NCI-H1930 (cell line): ENCODE measurements at regions not wholly inside any gene's neighbourhood (a gene's known extent, or its start where the extent isn't known, plus 50 kb on each side); places are given as distances from the start of the nearest gene placed in this dataset.
"Not testable (repeated sequence)": the region's sequence is repeated elsewhere in the genome, so short reads cannot be mapped to it uniquely, and the experiment has no call there.

Source experiments
- DNase-seq, 2 experiments: peaks; one replicate each; lab custom pipeline; 2025; lab: John Stamatoyannopoulos, UW

DNA sequence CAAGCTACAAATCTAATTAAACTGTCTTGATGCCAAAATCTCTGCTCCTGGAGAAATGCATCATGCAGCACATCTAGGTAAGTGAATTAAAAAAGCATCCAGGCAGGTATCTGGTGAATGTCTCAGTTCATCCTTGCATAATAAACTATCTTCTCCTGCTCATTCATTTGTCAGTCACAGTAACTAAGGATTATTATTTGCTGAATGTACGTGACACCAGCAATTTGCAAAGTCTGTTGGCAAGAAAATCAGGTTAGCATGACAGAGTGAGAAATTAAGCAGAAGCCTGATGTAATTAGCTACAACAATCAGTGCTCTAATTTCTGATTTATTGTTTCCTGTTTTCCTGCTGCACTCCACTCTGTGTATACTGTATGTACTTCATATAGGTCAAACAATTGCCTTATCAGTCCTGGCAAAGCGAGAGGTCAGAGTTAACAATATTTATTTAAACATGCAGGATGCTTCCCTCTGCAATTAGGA is 213.6 kb downstream of the FBXO8 start:
- peak in 1 of 2 experiments; percentile 2 for DNase-seq

DNA sequence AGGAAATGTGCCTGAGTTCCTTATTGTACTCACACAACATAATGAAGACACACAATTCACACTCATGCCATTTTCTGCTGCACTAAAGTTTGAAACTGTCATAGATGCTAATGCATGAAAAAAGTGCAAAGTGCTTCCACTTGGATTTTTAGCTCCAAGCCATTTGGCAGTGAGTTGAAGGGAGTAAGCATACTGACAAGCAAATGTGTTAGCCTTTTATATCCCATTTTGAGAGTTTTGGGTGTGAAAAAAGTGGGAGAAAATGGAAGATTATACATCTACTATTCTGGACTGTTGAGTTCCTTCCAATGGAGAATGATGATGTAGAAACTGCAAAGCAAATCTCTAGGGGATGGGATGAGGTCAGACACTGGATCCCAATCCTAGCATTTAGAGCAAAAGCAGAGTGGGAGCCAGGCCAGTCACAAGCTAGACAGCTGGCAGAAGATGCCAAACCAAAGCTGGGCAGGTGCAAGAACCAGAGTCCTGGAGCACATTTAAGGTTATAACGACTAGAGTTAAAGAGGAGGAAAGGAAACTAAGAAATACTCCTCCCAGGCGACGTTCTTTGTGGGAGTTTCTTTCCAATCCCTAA is 216.8 kb downstream of the FBXO8 start:
- no peak for DNase-seq

DNA sequence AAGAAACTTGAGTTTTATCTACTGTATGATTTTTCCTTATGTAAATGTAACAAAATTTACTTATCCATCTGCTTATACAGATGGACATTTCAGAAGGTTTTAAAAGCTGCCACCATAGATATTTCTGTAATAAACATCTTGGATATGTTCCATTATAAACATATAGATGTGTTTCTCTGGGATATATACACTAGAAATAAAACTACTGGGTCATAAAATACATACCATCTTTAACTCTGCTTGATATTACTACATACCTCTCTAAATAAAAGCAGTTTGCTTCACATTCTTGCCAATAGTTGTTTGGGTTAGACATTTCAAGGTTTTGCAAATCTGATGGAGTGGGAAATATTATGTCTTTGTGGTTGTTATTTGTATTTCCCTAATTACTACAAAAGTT is 220.6 kb downstream of the FBXO8 start:
- no peak for DNase-seq

DNA sequence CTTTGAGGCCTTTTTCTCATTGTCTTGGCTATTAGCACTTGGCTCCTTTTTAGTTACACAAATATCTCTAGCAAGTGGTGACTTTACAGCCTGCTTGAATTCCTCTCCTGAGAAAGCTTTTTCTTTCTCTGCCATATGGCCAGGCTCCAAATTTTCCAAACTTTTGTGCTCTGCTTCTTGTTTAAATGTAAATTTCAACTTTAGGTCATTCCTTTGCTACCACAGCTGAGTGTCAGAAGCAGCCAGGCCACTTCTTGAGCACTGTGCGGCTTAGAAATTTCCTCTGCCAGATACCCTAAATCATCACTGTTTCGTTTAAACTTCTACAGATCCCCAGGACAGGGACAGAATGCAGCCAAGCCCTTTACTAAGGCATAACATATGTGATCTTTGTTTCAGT is 222.4 kb downstream of the FBXO8 start:
- DNase-seq, result no peak

DNA sequence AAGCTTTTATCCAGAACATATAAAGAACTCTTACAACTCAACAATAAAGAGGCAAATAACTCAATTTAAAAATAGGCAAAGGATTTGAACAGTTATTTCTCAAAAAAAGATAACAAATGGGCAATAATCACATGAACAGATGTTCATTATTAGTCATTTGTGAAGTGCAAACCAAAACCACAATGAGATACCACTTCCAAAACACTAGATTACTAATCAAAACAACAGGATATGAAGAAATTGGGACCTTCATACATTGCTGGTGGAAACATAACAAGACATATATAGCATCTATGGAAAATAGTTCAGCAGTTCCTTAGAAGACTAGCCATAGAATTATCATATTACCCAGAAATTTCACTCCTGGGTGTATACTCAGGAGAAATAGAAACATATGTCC is 224.6 kb downstream of the FBXO8 start:
- DNase-seq, result no peak

DNA sequence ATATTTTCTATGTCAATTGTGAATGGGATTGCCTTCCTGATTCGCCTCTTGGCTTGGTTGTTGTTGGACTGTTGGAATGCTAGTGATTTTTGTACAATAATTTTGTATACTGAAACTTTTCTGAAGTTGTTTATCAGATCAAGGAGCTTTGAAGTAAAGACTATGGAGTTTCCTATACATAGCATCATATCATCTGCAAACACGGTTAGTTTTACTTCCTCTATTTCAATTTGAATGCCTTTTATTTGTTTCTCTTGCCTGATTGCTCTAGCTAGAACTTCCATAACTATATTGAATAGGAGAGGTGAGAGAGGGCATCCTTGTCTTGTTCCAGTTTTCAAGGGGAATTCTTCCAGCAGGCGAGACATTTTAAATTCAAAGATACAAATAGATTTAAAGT is 226.5 kb downstream of the FBXO8 start:
- DNase-seq, result no peak

DNA sequence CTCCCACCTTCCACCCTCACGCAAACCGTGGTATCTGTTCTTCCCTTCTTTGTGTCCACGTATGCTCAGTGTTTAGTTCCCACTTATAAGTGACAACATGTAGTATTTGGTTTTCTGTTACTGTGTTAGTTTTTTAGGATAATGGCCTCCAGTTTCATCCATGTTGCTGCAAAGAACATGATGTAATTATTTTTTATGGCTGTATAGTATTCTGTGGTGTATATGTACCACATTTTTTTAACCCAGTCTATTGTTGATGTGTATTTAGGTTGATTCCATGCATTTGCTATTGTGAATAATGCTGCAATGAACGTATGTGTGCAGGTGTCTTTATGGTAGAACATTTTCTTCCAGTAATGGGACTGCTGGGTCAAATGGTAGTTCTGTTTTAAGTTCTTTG is 228.1 kb downstream of the FBXO8 start:
- no peak for DNase-seq

DNA sequence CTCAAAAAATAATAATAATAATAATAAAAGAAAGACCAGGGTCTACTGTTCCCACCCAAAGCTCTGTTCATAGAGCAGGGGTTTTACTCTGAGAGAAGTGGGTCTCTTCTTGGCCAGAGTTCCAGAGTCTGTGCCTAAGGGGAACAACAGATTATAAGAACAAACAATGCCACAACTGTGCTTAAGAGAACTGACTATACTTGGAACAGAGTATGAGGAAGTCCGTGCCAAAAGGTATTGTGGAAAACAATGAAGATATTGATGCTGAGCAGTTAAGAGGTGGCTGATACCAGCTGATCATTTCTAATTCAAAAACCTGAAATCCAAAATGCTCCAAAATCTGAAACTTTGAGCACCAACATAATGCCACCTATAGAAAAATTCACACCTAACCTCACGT is 229.6 kb downstream of the FBXO8 start:
- DNase-seq, result no peak

DNA sequence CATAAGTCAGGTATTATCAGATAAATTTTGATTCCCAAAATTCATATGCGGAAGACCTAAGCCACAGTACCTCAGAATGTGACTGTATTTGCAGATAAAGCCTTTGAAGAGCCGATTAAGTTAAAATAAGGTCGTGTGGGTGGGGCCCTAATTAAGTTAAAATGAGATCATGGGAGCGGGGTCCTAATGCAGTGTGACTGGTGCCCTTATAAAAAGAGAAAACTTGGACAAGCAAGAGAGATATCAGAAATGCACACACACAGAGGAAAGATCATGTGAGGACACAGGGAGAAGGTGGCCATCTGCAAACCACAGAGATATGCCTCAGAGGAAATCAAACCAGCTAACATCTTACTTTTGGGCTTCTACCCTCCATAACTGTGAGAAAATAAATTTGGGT is 236.1 kb downstream of the FBXO8 start:
- no peak for DNase-seq

DNA sequence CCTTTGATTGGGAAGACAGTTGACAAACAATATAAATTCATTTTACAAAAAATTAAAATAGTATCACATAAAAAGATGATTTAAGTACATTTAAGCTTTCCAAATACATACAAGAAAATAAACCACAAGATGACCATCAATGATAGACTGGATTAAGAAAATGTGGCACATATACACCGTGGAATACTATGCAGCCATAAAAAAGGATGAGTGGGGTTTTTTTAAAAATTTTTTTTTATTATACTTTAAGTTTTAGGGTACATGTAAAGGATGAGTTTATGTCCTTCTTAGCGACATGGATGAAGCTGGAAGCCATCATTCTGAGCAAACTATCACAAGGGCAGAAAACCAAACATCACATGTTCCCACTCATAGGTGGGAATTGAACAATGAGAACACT is 237.6 kb downstream of the FBXO8 start:
- not testable (repeated sequence) for DNase-seq

DNA sequence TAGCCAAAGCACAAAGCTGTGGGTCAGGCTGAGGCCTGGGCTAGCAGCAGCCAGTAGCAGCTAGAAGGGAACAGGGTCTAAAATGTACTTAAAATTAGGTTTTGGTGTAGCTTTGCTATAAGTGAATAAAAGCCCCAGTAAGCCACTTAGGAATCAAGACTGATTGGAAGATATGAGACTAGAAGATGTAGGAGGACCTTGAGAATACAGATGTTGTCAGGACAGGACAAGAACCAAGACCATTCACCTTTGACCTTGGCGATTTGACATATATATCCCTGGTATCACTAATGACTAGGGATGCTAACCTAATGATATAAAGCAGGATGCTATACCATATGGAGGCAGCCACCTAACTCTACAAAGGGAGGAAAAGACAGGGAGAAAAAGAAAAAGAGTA is 238.1 kb downstream of the FBXO8 start:
- no peak for DNase-seq

DNA sequence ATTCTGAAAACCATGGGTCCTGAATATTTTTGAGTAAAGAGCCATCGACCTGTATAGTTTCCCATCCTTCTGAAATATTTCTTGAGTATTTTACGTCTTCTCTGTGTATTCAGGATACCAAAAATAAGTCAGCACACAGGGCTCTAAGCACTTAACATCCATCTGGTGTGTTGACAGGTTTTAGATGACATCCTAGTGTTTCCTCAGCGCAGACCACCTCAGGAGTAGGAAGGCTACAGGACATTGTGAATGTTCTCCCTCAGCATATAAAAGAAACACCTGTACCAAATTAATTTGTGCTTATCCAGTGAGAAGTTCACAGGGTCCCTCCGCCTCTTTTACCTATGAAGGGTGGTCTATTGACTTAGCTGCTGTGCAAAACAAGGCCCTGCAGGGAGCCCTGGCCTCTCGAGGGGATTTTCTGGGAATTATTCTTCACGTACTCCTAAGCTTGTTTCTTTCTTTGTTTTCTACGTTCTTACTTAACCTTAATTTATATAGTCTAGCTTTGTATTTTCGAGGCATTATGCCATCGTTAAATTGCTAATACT is 241.8 kb downstream of the FBXO8 start:
- peak; percentile 66 to 73 for DNase-seq

DNA sequence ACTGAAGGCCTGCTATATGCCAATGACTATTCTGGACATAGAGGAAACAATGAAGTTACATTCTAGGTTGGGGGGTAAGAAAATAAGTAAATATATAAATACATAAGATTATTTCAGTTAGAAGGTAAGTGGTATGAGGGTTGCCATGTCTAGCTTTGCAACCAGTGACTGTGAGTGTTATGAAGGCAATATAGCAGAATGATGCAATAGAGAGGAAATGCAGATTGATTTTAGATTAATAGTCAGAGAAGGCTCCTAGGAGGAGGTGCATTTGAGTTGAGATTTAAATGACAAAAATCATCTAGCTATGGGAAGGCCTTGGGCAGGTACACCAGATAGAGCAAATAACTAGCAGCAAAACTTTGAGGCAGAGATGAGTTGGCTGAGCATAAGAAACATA is 243.2 kb downstream of the FBXO8 start:
- DNase-seq, result no peak

DNA sequence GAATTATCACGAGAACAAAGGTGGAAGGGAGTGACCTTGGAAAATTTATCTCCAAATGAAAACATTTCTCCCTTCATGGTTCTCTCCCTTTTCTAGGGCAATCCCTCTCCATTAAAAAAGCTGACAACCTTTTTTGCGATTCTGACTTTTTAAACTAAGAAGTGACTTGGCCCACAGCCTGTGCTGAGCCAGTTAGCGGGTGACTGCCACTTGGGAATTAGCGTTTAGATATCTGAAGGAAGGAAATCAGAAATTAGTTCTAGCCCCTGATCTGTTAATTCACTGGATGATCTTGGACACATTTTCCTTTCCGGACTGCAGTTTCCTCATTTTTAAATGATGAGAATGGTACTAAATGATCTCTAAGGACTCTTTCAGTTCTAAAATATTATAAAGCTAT is 245.0 kb downstream of the FBXO8 start:
- no peak for DNase-seq

DNA sequence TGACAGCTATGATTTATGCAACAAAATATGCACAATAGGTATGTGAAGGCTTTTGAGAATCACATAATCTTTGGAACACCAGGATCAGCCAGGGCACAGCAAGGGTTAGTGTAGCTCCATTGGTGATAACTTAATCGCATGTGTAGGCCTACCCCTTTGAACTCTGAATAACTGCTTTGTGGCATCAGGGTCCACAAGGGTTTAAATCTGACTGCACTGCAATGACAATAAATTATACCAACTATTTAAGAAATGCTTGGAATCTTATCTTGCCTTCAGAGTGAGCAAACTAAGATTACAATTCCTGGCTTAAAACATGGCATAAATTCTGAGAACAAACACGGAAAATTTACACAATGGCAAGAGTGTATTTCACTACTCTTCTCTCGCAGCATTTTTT is 245.8 kb downstream of the FBXO8 start:
- no peak for DNase-seq

DNA sequence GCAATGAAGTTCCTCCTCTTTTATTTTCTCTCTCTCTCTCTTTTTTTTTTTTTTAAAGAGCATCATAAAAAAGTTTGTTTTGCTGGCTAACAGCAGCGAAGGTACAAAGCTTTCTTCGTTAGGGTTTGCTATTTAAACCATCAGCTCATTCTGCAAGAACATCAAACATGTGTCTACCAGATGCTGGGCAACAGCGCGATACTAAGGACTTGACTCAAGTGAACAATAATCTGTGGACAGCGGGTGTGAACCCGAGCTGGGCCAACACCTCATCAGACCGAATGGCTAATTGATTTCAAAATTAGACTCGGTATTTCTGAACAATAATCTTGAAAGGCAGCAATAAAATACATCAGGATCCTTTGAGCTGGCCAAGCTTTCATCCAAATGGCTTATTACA is 246.4 kb downstream of the FBXO8 start:
- DNase-seq, result no peak

DNA sequence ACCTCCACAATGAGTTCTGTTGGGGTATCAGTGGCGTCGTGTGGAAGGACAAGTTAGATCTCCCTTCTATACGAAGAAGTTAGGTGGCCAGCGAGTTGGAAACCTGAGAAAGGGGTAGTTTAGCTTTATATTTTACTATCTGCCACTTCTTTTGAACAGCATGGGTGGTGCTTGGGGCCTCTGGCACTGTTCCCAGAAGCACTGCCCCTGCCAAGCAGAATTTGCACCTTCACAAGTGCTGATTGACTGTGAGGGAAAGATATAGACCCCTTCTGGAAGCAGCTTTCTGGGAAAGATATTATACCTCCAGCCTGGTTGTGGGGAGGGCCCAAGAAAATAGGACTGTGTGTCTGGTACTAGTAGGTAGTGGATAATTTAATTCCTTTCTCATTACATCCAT is 246.9 kb downstream of the FBXO8 start:
- DNase-seq, result no peak

DNA sequence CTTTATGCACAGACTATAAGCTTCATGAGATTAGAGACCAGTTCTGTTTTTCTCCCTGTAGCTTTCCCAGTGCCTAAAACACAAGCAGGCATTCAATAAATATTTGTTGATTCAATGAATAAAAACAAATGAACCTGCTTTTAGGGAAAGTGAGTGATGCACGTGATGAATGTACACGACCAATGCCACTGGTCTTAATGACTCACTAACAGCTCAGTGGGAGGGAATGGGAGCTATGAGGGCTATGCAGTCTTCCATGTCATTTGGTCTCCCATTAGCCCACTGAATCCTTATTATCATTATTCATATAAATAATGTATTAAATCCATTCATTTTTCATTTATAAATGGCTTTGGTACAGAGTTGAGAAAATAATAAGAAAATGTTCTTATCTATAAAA is 247.4 kb downstream of the FBXO8 start:
- no peak for DNase-seq

DNA sequence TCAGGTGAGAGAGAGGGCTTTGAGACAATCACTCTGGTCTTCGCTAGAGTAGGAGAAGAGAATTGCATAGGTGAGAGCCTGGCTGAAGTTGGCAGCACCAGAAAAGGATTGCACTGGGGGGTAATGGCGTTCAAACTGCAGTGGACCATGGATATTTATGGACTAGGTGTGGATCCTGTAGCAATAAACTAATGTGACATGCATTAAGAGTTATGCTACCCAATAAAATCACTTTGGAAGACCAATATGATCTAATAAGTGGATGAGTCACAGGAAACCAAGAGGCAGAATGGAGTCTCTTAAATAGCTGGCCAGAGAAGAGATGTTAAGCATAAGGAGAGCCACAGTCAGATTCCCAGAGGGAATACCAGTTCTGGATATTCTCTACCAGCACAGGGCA is 259.8 kb downstream of the FBXO8 start:
- no peak for DNase-seq

DNA sequence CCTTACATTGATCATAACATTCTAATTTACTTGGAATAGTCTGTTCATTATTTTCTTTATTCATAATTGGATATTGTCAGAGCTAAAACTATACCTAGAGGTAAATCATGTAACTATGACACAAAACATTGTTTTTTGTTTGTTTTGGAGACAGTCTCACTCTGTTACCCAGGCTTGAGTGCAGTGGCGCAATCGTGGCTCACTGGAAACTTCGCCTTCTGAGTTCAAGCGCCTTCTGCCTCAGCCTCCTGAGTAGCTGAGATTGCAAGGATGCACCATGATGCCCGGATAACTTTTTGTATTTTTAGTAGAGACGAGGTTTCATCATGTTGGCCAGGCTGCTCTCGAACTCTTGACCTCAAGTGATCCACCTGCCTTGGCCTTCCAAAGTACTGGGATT is 265.2 kb downstream of the FBXO8 start:
- no peak for DNase-seq

DNA sequence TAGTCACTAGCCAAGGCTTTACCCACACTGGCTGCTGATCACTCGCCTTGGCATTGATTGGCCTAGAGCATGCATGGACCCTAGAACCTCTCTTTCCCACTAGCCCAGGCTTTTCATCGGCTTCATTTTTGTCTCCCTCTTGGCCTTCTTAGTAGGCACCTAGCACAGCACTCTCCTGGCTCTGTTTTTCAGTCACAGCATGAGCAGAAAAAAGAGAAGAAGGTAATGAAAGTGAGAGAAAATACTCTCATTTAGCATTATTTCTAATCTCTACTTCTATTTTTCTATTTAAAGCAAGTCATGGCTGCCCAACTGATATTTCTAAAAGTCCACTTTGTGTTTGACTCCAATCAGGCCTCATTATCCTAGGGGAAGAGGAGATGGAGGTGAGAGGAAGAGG is 267.2 kb downstream of the FBXO8 start:
- DNase-seq, result no peak

DNA sequence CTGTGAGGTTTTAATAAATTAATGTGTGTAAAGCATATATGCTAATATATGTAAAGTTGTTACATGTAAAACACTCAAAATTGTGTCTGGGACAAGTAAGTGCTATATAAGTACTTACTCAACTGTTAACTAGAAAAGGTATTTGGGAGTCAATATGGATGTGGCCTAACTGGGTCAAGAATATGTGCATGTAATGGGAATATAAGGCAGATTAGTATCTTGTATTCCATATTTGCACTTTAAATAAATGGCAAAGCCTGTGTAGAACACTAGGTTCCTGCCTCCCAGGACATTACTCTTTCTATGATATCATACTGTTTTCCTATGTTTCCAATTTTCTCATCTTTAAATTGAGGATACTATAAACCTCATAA is 270.6 kb downstream of the FBXO8 start:
- no peak for DNase-seq

DNA sequence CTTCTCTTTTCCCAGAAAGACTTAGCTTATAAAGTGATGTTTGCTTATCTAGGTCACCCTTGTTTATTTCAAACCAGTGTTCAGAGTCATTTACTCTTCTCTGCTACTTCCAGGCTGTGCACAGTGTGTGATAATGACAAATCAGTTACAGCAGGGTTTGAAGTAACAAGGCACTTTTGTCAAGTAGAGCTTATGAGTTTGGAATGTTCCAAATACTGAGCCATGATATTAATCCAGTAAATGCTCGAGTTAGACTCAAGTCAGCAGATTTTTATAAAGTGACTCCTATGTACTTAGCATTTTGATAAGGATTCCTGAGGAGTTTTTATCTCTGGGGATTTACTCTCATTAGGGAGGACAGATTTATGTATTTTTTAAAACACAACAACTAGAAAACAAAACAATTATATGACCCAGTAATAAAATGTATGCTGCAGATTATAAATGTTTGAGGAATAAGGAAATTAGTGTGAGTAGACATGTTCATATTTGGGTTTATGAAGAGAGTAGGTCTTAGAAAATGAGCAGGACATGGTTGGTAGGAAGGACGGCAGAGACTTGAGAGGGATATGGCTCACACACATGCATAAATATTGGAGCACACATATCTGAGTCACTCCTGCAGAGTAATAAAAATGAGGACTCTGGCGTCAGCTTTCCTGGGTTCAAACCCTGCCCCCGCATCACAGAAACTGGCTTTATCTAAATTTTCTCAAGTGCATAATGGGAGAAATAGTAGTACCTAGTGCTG is 271.2 kb downstream of the FBXO8 start:
- DNase-seq, result no peak

DNA sequence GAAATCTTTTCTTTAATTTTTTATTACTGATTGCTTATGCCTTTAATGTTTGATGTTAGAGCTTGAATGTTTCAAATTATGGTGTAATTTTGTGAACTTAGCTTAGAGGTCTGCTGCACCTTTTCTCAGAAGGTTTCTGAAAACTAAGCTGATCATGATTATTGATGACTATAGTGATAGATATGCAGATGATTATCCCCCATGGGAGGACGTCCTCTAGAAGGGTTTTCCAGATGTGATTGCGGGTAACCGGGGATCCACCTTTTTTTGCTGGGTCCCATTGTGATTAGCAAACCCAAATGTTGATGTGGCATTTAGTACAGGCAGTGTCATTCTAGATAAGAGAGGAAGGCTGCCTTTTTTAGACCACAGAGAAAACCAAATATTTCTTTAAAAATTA is 272.9 kb downstream of the FBXO8 start:
- DNase-seq, result no peak
